WTC11 (cell line): ENCODE measurements at regions not wholly inside any gene's neighbourhood (a gene's known extent, or its start where the extent isn't known, plus 50 kb on each side); places are given as distances from the start of the nearest gene placed in this dataset.

Experiments used
- ATAC-seq: fragments of 200-7000 bp; cut with Tn5 transposase; 2 replicates; pipeline ENCODE4 v1.10.0; 2021; ENCODE audit warnings: mild to moderate bottlenecking, moderate library complexity
- CTCF ChIA-PET: fragments of 300-600 bp; sonication (Branson Sonifier 250); formaldehyde crosslinking; loops from one replicate; lab custom pipeline; 2021; ENCODE audit warnings: antibody characterized with exemption; lab: Charles Lee
- POLR2A ChIA-PET: fragments of 350-600 bp; sonication (Branson Sonifier 250); formaldehyde crosslinking; loops from one replicate; lab custom pipeline; 2021; ENCODE audit warnings: antibody characterized with exemption; lab: Charles Lee
- DNase-seq: peaks from one replicate; pipeline ENCODE4 v3.0.0; 2021; ENCODE audit warnings: low spot score
- H3K27ac Mint-ChIP-seq: 2 replicates; pipeline ENCODE4 v1.8.0; 2021; ENCODE audit warnings: mixed read lengths
- H3K27me3 Mint-ChIP-seq: 2 replicates; pipeline ENCODE4 v1.8.0; 2021; ENCODE audit warnings: low read depth, mild to moderate bottlenecking, moderate library complexity, mixed read lengths
- H3K36me3 Mint-ChIP-seq: 2 replicates; pipeline ENCODE4 v1.8.0; 2021; ENCODE audit warnings: mixed read lengths
- H3K4me1 Mint-ChIP-seq: 2 replicates; pipeline ENCODE4 v1.8.0; 2022; ENCODE audit warnings: mixed read lengths
- H3K4me3 Mint-ChIP-seq: 2 replicates; pipeline ENCODE4 v1.8.0; 2021; ENCODE audit warnings: mild to moderate bottlenecking, moderate library complexity, mixed read lengths
- H3K9me3 Mint-ChIP-seq: 2 replicates; pipeline ENCODE4 v1.8.0; 2021; ENCODE audit warnings: mixed read lengths
- CREB1 ChIP-seq: sonication (generic); formaldehyde crosslinking; IDR thresholded peaks from 2 replicates; pipeline ENCODE4 v1.8.0; 2023; ENCODE audit warnings: mild to moderate bottlenecking, missing genetic modification reagents
- E2F5 ChIP-seq: sonication (generic); formaldehyde crosslinking; IDR thresholded peaks from 2 replicates; pipeline ENCODE4 v1.8.1; 2022; ENCODE audit warnings: mild to moderate bottlenecking, moderate library complexity, missing genetic modification reagents
- ERG ChIP-seq: fragments of 250-450 bp; sonication (Bioruptor Pico); IDR thresholded peaks from 2 replicates; pipeline ENCODE4 v1.8.0; 2021; ENCODE audit warnings: mild to moderate bottlenecking
- ETV6 ChIP-seq: sonication (generic); formaldehyde crosslinking; IDR thresholded peaks from 2 replicates; pipeline ENCODE4 v1.8.1; 2022; ENCODE audit warnings: mild to moderate bottlenecking, missing genetic modification reagents
- GABPB1 ChIP-seq: sonication (generic); formaldehyde crosslinking; IDR thresholded peaks from 2 replicates; pipeline ENCODE4 v1.8.1; 2023; ENCODE audit warnings: mild to moderate bottlenecking, missing genetic modification reagents
- GTF2I ChIP-seq: fragments of 250-450 bp; sonication (Bioruptor Pico); conservative IDR thresholded peaks from 2 replicates; pipeline ENCODE4 v1.4.0; 2021; ENCODE audit warnings: mild to moderate bottlenecking
- HMGA2 ChIP-seq: fragments of 250-450 bp; sonication (Bioruptor Pico); IDR thresholded peaks from 2 replicates; pipeline ENCODE4 v1.4.0; 2021; ENCODE audit warnings: mild to moderate bottlenecking, moderate library complexity
- MAX ChIP-seq: sonication (generic); formaldehyde crosslinking; IDR thresholded peaks from 2 replicates; pipeline ENCODE4 v1.8.0; 2022; ENCODE audit warnings: mild to moderate bottlenecking, missing genetic modification reagents
- MXD4 ChIP-seq: fragments of 250-450 bp; sonication (Bioruptor Pico); IDR thresholded peaks from 2 replicates; pipeline ENCODE4 v1.8.0; 2021; ENCODE audit warnings: mild to moderate bottlenecking, moderate library complexity, borderline replicate concordance
- NFE2L1 ChIP-seq: sonication (generic); formaldehyde crosslinking; IDR thresholded peaks from 2 replicates; pipeline ENCODE4 v1.8.1; 2023; ENCODE audit warnings: missing genetic modification reagents
- NR1H2 ChIP-seq: sonication (generic); formaldehyde crosslinking; IDR thresholded peaks from 2 replicates; pipeline ENCODE4 v1.9.0; 2021; ENCODE audit warnings: mild to moderate bottlenecking, moderate library complexity, missing genetic modification reagents
- TEAD1 ChIP-seq: sonication (generic); formaldehyde crosslinking; IDR thresholded peaks from 2 replicates; pipeline ENCODE4 v1.8.0; 2022; ENCODE audit warnings: mild to moderate bottlenecking, missing genetic modification reagents
- ZBTB21 ChIP-seq: sonication (generic); formaldehyde crosslinking; IDR thresholded peaks from 2 replicates; pipeline ENCODE4 v1.8.1; 2023; ENCODE audit warnings: mild to moderate bottlenecking, missing genetic modification reagents, borderline replicate concordance
- ZBTB43 ChIP-seq: sonication (generic); formaldehyde crosslinking; IDR thresholded peaks from 2 replicates; pipeline ENCODE4 v1.8.1; 2023; ENCODE audit warnings: mild to moderate bottlenecking, missing genetic modification reagents
- ZNF138 ChIP-seq: sonication (generic); formaldehyde crosslinking; conservative IDR thresholded peaks from 2 replicates; pipeline ENCODE4 v1.8.1; 2022; ENCODE audit warnings: mild to moderate bottlenecking, moderate library complexity, missing genetic modification reagents
- ZNF281 ChIP-seq: sonication (generic); formaldehyde crosslinking; IDR thresholded peaks from 2 replicates; pipeline ENCODE4 v1.8.0; 2023; ENCODE audit warnings: mild to moderate bottlenecking, missing genetic modification reagents
- ZNF317 ChIP-seq: sonication (generic); formaldehyde crosslinking; IDR thresholded peaks from 2 replicates; pipeline ENCODE4 v1.8.1; 2023; ENCODE audit warnings: low read depth, mild to moderate bottlenecking, moderate library complexity, missing genetic modification reagents, borderline replicate concordance
- ZNF423 ChIP-seq: fragments of 250-450 bp; sonication (Bioruptor Pico); IDR thresholded peaks from 2 replicates; pipeline ENCODE4 v2.1.2; 2022; ENCODE audit warnings: mild to moderate bottlenecking, moderate library complexity
- TF ChIP-seq, protein P1 (sequence below): fragments of 200-600 bp; IDR thresholded peaks from 2 replicates; pipeline ENCODE4 v1.8.0; 2022; ENCODE audit warnings: antibody characterized with exemption
- TF ChIP-seq, protein P2 (sequence below): sonication (generic); formaldehyde crosslinking; conservative IDR thresholded peaks from 2 replicates; pipeline ENCODE4 v1.8.1; 2022; ENCODE audit warnings: mild to moderate bottlenecking, missing genetic modification reagents
- TF ChIP-seq, protein P3 (sequence below): sonication (generic); formaldehyde crosslinking; IDR thresholded peaks from 2 replicates; pipeline ENCODE4 v1.8.1; 2022; ENCODE audit warnings: mild to moderate bottlenecking, missing genetic modification reagents, moderate library complexity, borderline replicate concordance

- ChIA-PET CTCF (interaction anchor here (2.3 kb wide), 1 partner anchor 13 kb away, joined by 9 read pairs; no protein-coding TSS in a partner anchor), POLR2A (no interaction called here)
- Mint-ChIP-seq H3K4me1 (peaks cover 21% of the 10 kb centered on the region), H3K36me3 (no peaks in the 10 kb centered on the region), H3K9me3 (no peaks in the 10 kb centered on the region), H3K27ac (no peak overlapping the region), H3K27me3 (no peaks in the 10 kb centered on the region), H3K4me3 (no peak overlapping the region)
- no peak for DNase-seq
- ATAC-seq, result no peak
- TF ChIP-seq E2F5 (CRISPR knock-in tag), result no peak
- TF ChIP-seq ERG (CRISPR knock-in tag), result no peak
- no peak for TF ChIP-seq NR1H2 (CRISPR knock-in tag)
- TF ChIP-seq ZNF281 (CRISPR knock-in tag), result no peak
- TF ChIP-seq MAX (CRISPR knock-in tag), result no peak
- TF ChIP-seq, protein P1, sequence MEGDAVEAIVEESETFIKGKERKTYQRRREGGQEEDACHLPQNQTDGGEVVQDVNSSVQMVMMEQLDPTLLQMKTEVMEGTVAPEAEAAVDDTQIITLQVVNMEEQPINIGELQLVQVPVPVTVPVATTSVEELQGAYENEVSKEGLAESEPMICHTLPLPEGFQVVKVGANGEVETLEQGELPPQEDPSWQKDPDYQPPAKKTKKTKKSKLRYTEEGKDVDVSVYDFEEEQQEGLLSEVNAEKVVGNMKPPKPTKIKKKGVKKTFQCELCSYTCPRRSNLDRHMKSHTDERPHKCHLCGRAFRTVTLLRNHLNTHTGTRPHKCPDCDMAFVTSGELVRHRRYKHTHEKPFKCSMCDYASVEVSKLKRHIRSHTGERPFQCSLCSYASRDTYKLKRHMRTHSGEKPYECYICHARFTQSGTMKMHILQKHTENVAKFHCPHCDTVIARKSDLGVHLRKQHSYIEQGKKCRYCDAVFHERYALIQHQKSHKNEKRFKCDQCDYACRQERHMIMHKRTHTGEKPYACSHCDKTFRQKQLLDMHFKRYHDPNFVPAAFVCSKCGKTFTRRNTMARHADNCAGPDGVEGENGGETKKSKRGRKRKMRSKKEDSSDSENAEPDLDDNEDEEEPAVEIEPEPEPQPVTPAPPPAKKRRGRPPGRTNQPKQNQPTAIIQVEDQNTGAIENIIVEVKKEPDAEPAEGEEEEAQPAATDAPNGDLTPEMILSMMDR, result no peak
- no peak for TF ChIP-seq ZBTB43 (CRISPR knock-in tag)
- TF ChIP-seq ZNF317 (CRISPR knock-in tag), result no peak
- no peak for TF ChIP-seq NFE2L1
- TF ChIP-seq CREB1 (CRISPR knock-in tag), result no peak
- no peak for TF ChIP-seq HMGA2 (CRISPR knock-in tag)
- TF ChIP-seq GABPB1 (CRISPR knock-in tag), result no peak
- TF ChIP-seq ZBTB21 (CRISPR knock-in tag), result no peak
- TF ChIP-seq TEAD1 (CRISPR knock-in tag), result no peak
These were observed 201.6 kb upstream of the KIAA1217 start for GRCh38 chr10:24007359-24007758.

- DNase-seq, result no peak
- peak; percentile 52 for ATAC-seq
- Mint-ChIP-seq H3K4me3 (no peak overlapping the region), H3K9me3 (no peaks in the 10 kb centered on the region), H3K27ac (no peak overlapping the region), H3K4me1 (peaks cover 26% of the 10 kb centered on the region), H3K36me3 (no peaks in the 10 kb centered on the region), H3K27me3 (no peaks in the 10 kb centered on the region)
- POLR2A ChIA-PET, result interaction anchor here (0.6 kb wide), 1 partner anchor 673 kb away, joined by 3 read pairs; no protein-coding TSS in a partner anchor
- CTCF ChIA-PET, result interaction anchor here (0.5 to 2.3 kb wide), 6 partner anchors 11 to 544 kb away, joined by 3 to 9 read pairs (median 3); no protein-coding TSS in a partner anchor
- TF ChIP-seq GTF2I (CRISPR knock-in tag) (no peak), MAX (CRISPR knock-in tag) (no peak), MXD4 (CRISPR knock-in tag) (no peak), TEAD1 (CRISPR knock-in tag) (no peak), GABPB1 (CRISPR knock-in tag) (no peak), ERG (CRISPR knock-in tag) (no peak), ETV6 (CRISPR knock-in tag) (no peak), ZNF138 (CRISPR knock-in tag) (no peak), CREB1 (CRISPR knock-in tag) (no peak), NR1H2 (CRISPR knock-in tag) (no peak), ZNF423 (CRISPR knock-in tag) (no peak)
- TF ChIP-seq, protein P2, sequence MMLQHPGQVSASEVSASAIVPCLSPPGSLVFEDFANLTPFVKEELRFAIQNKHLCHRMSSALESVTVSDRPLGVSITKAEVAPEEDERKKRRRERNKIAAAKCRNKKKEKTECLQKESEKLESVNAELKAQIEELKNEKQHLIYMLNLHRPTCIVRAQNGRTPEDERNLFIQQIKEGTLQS (CRISPR knock-in tag), result no peak
- TF ChIP-seq, protein P3, sequence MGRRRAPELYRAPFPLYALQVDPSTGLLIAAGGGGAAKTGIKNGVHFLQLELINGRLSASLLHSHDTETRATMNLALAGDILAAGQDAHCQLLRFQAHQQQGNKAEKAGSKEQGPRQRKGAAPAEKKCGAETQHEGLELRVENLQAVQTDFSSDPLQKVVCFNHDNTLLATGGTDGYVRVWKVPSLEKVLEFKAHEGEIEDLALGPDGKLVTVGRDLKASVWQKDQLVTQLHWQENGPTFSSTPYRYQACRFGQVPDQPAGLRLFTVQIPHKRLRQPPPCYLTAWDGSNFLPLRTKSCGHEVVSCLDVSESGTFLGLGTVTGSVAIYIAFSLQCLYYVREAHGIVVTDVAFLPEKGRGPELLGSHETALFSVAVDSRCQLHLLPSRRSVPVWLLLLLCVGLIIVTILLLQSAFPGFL (CRISPR knock-in tag), result no peak
These were observed 200.5 kb upstream of the KIAA1217 start for GRCh38 chr10:24008164-24009091.
